ENCODE measurements at regions not wholly inside any gene's neighbourhood (a gene's known extent, or its start where the extent isn't known, plus 50 kb on each side); places are given as distances from the start of the nearest gene placed in this dataset.
A peak's percentile ranks its signal among the peaks of the same experiment; 100 is the strongest.

GRCh38 chr7:41003977-41004376 lies 698.9 kb downstream of the INHBA start:
- TF ChIP-seq GATA2 (IDR thresholded peaks at IDR 0.05; ENCODE audit: low read depth, low read length): no peak
- no peak for TF ChIP-seq GATA3 (IDR thresholded peaks at IDR 0.05; ENCODE audit: low read depth, low read length)

- peak; percentile 75; the same call in 1 of the 2 replicates for TF ChIP-seq GATA2 (IDR thresholded peaks at IDR 0.05; ENCODE audit: low read depth, low read length)
- peak; percentile 46 for TF ChIP-seq GATA3 (IDR thresholded peaks at IDR 0.05; ENCODE audit: low read depth, low read length)
These were observed 699.3 kb downstream of the INHBA start for GRCh38 chr7:41003611-41003940.

- TF ChIP-seq GATA2 (IDR thresholded peaks at IDR 0.05; ENCODE audit: low read depth, low read length) (no peak), GATA3 (IDR thresholded peaks at IDR 0.05; ENCODE audit: low read depth, low read length) (no peak)
These were observed 699.9 kb downstream of the INHBA start for GRCh38 chr7:41002741-41003610.

- no peak for TF ChIP-seq GATA3 (IDR thresholded peaks at IDR 0.05; ENCODE audit: low read depth, low read length)
- TF ChIP-seq GATA2 (IDR thresholded peaks at IDR 0.05; ENCODE audit: low read depth, low read length): no peak
These were observed 702.8 kb downstream of the INHBA start for GRCh38 chr7:41000042-41000441.

- TF ChIP-seq GATA2 (IDR thresholded peaks at IDR 0.05; ENCODE audit: low read depth, low read length): no peak
- no peak for TF ChIP-seq GATA3 (IDR thresholded peaks at IDR 0.05; ENCODE audit: low read depth, low read length)
These were observed 706.6 kb downstream of the INHBA start for GRCh38 chr7:40996233-40996677.

- TF ChIP-seq GATA2 (IDR thresholded peaks at IDR 0.05; ENCODE audit: low read depth, low read length) (no peak), GATA3 (IDR thresholded peaks at IDR 0.05; ENCODE audit: low read depth, low read length) (no peak)
These were observed 712.0 kb downstream of the INHBA start for GRCh38 chr7:40990841-40991240.

- TF ChIP-seq GATA2 (IDR thresholded peaks at IDR 0.05; ENCODE audit: low read depth, low read length) (no peak), GATA3 (IDR thresholded peaks at IDR 0.05; ENCODE audit: low read depth, low read length) (no peak)
These were observed 715.3 kb downstream of the INHBA start for GRCh38 chr7:40987571-40987970.

GRCh38 chr7:40986351-40986873 lies 716.5 kb downstream of the INHBA start:
- TF ChIP-seq GATA2 (IDR thresholded peaks at IDR 0.05; ENCODE audit: low read depth, low read length): no peak
- TF ChIP-seq GATA3 (IDR thresholded peaks at IDR 0.05; ENCODE audit: low read depth, low read length): no peak

GRCh38 chr7:40983111-40983510 lies 719.8 kb downstream of the INHBA start:
- no peak for TF ChIP-seq GATA3 (IDR thresholded peaks at IDR 0.05; ENCODE audit: low read depth, low read length)
- no peak for TF ChIP-seq GATA2 (IDR thresholded peaks at IDR 0.05; ENCODE audit: low read depth, low read length)

GRCh38 chr7:40979296-40979695 lies 723.6 kb downstream of the INHBA start:
- TF ChIP-seq GATA2 (IDR thresholded peaks at IDR 0.05; ENCODE audit: low read depth, low read length): no peak
- no peak for TF ChIP-seq GATA3 (IDR thresholded peaks at IDR 0.05; ENCODE audit: low read depth, low read length)

GRCh38 chr7:40978047-40978446 lies 724.8 kb downstream of the INHBA start:
- TF ChIP-seq GATA2 (IDR thresholded peaks at IDR 0.05; ENCODE audit: low read depth, low read length) (no peak), GATA3 (IDR thresholded peaks at IDR 0.05; ENCODE audit: low read depth, low read length) (no peak)

- TF ChIP-seq GATA2 (IDR thresholded peaks at IDR 0.05; ENCODE audit: low read depth, low read length) (peak; percentile 51; the same call in 1 of the 2 replicates), GATA3 (IDR thresholded peaks at IDR 0.05; ENCODE audit: low read depth, low read length) (no peak)
These were observed 725.4 kb downstream of the INHBA start for GRCh38 chr7:40977533-40977932.

- TF ChIP-seq GATA3 (IDR thresholded peaks at IDR 0.05; ENCODE audit: low read depth, low read length): no peak
- TF ChIP-seq GATA2 (IDR thresholded peaks at IDR 0.05; ENCODE audit: low read depth, low read length): no peak
These were observed 730.5 kb downstream of the INHBA start for GRCh38 chr7:40972426-40972825.

- TF ChIP-seq GATA3 (IDR thresholded peaks at IDR 0.05; ENCODE audit: low read depth, low read length) (0 out of 2 replicates have a peak, but pooled peaks have one; percentile 26), GATA2 (IDR thresholded peaks at IDR 0.05; ENCODE audit: low read depth, low read length) (no peak)
These were observed 733.2 kb downstream of the INHBA start for GRCh38 chr7:40969641-40970040.

- no peak for TF ChIP-seq GATA3 (IDR thresholded peaks at IDR 0.05; ENCODE audit: low read depth, low read length)
- no peak for TF ChIP-seq GATA2 (IDR thresholded peaks at IDR 0.05; ENCODE audit: low read depth, low read length)
These were observed 736.2 kb downstream of the INHBA start for GRCh38 chr7:40966693-40967092.
